ENCODE measurements at regions not wholly inside any gene's neighbourhood (a gene's known extent, or its start where the extent isn't known, plus 50 kb on each side); places are given as distances from the start of the nearest gene placed in this dataset.
"Not testable (repeated sequence)": the region's sequence is repeated elsewhere in the genome, so short reads cannot be mapped to it uniquely, and the experiment has no call there.

DNA sequence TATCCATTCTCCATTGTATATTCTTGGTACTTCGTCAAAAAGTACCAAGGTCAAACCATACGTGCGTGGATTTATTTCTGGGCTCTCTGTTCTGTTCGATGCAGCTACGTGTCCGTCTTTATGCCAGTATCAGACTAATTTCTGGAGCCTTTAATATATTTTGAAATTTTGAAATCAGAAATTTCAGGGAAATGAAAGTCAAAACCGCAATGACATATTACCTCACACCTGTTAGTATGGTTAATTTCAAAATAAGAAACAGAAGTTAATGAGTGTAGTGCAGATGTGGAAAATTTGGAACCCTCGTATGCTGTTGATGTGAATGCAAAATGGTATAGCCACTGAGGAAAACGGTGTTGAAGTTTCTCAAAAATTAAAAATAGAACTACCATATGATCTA, 156.1 kb upstream of the TRIB2 start:
- ChIA-PET POLR2A (interaction anchor here (1.7 kb wide), 1 partner anchor 17 kb away, joined by 11 read pairs; no protein-coding TSS in a partner anchor), CTCF (no interaction called here)
- ATAC-seq (ENCODE audit: low read depth), result peak; percentile 62
- intact Hi-C loops (cut with micrococcal nuclease), result loop anchor here (5.0 kb wide), 1 partner anchor 728 kb away; no protein-coding TSS in a partner anchor
- H3K4me3 Mint-ChIP-seq, result peak overlapping the region; percentile 19
- DNase-seq, result no peak
- H3K9me3 Mint-ChIP-seq, result no peaks in the 10 kb centered on the region
- H3K4me1 Mint-ChIP-seq, result peaks cover 27% of the 10 kb centered on the region
- H3K27ac Mint-ChIP-seq, result peak overlapping the region; percentile 25
- H3K27me3 Mint-ChIP-seq, result peaks cover 3% of the 10 kb centered on the region
- TF ChIP-seq, protein P1, sequence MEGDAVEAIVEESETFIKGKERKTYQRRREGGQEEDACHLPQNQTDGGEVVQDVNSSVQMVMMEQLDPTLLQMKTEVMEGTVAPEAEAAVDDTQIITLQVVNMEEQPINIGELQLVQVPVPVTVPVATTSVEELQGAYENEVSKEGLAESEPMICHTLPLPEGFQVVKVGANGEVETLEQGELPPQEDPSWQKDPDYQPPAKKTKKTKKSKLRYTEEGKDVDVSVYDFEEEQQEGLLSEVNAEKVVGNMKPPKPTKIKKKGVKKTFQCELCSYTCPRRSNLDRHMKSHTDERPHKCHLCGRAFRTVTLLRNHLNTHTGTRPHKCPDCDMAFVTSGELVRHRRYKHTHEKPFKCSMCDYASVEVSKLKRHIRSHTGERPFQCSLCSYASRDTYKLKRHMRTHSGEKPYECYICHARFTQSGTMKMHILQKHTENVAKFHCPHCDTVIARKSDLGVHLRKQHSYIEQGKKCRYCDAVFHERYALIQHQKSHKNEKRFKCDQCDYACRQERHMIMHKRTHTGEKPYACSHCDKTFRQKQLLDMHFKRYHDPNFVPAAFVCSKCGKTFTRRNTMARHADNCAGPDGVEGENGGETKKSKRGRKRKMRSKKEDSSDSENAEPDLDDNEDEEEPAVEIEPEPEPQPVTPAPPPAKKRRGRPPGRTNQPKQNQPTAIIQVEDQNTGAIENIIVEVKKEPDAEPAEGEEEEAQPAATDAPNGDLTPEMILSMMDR (IDR thresholded peaks at IDR 0.05), result no peak
- no peaks in the 10 kb centered on the region for H3K36me3 Mint-ChIP-seq (ENCODE audit: low read depth)

DNA sequence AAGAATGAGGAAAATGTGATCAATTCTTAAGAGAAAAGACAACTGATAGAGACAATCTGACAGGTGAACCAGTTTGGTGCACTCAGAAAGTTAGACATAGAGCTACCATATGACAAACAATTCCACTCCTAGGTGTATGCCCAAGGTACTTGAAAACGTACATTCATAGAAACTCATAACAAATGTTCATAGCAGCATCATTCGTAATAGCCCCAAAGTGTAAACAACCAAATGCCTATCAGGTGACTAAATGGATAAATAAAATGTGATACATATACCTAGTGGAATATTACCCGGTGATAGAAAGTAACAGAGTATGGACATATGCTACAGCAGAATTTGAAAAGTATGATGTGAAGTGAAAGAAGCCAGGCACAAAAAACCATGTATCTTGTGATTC, 149.3 kb upstream of the TRIB2 start:
- DNase-seq (no peak), ATAC-seq (ENCODE audit: low read depth) (no peak)
- TF ChIP-seq, protein P1 (IDR thresholded peaks at IDR 0.05), result no peak
- H3K9me3 Mint-ChIP-seq, result no peaks in the 10 kb centered on the region
- POLR2A ChIA-PET, result no interaction called here
- peaks cover 17% of the 10 kb centered on the region for H3K27me3 Mint-ChIP-seq
- H3K4me1 Mint-ChIP-seq, result peaks cover 18% of the 10 kb centered on the region
- intact Hi-C loops (cut with micrococcal nuclease), result no loop called here
- no peak overlapping the region for H3K4me3 Mint-ChIP-seq
- H3K27ac Mint-ChIP-seq, result no peak overlapping the region
- CTCF ChIA-PET, result no interaction called here
- H3K36me3 Mint-ChIP-seq (ENCODE audit: low read depth), result no peaks in the 10 kb centered on the region

DNA sequence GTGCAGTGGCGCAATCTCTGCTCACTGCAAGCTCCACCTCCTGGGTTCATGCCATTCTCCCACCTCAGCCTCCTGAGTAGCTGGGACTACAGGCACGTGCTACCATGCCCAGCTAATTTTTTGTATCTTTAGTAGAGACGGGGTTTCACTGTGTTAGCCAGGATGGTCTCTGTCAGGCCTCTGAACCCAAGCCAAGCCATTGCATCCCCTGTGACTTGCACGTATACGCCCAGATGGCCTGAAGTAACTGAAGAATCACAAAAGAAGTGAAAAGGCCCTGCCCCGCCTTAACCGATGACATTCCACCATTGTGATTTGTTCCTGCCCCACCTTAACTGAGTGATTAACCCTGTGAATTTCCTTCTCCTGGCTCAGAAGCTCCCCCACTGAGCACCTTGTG, 147.2 kb upstream of the TRIB2 start:
- DNase-seq; H3K27ac Mint-ChIP-seq; ATAC-seq (ENCODE audit: low read depth); H3K9me3 Mint-ChIP-seq; CTCF ChIA-PET; H3K36me3 Mint-ChIP-seq (ENCODE audit: low read depth); H3K4me3 Mint-ChIP-seq; POLR2A ChIA-PET; intact Hi-C loops (cut with micrococcal nuclease): not testable (repeated sequence)
- Mint-ChIP-seq H3K4me1 (peaks cover 17% of the 10 kb centered on the region), H3K27me3 (peaks cover 16% of the 10 kb centered on the region)

DNA sequence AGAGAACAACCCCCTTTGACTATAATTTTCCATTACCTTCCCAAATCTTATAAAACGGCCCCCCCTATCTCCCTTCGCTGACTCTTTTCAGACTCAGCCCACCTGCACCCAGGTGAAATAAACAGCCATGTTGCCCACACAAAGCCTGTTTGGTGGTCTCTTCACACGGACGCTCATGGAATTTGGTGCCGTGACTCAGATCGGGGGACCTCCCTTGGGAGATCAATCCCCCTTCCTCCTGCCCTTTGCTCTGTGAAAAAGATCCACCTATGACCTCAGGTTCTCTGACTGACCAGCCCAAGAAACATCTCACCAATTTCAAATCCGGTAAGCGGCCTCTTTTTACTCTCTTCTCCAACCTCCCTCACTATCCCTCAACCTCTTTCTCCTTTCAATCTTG, 146.8 kb upstream of the TRIB2 start:
- CTCF ChIA-PET; H3K4me3 Mint-ChIP-seq; intact Hi-C loops (cut with micrococcal nuclease); H3K9me3 Mint-ChIP-seq; POLR2A ChIA-PET; H3K27ac Mint-ChIP-seq; ATAC-seq (ENCODE audit: low read depth); DNase-seq; H3K36me3 Mint-ChIP-seq (ENCODE audit: low read depth): not testable (repeated sequence)
- H3K27me3 Mint-ChIP-seq, result peaks cover 13% of the 10 kb centered on the region
- peaks cover 15% of the 10 kb centered on the region for H3K4me1 Mint-ChIP-seq

DNA sequence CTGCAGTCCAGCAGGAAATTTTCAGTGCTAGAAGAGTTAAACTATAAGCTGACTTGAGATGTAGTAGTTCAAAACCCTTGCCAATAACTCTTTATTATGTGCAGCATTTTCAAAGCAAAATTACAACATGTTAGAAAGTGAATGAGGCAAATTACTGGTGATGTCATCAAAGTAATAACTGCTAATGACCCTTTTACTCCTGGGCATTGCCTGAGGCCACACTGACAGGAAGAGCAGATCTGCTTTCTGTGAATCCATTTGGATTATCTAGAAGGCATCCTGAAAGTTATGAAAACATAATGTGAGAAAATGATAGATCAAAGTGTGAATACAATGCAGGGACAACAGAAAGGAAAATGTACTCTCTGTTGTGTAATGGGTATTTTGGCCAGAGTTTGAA, 139.6 kb upstream of the TRIB2 start:
- Mint-ChIP-seq H3K36me3 (ENCODE audit: low read depth) (no peaks in the 10 kb centered on the region), H3K9me3 (no peaks in the 10 kb centered on the region), H3K4me3 (no peak overlapping the region), H3K27me3 (no peaks in the 10 kb centered on the region), H3K27ac (no peak overlapping the region), H3K4me1 (no peaks in the 10 kb centered on the region)
- TF ChIP-seq, protein P1 (IDR thresholded peaks at IDR 0.05), result no peak
- CTCF ChIA-PET, result no interaction called here
- POLR2A ChIA-PET, result no interaction called here
- DNase-seq (no peak), ATAC-seq (ENCODE audit: low read depth) (no peak)
- intact Hi-C loops (cut with micrococcal nuclease), result no loop called here

DNA sequence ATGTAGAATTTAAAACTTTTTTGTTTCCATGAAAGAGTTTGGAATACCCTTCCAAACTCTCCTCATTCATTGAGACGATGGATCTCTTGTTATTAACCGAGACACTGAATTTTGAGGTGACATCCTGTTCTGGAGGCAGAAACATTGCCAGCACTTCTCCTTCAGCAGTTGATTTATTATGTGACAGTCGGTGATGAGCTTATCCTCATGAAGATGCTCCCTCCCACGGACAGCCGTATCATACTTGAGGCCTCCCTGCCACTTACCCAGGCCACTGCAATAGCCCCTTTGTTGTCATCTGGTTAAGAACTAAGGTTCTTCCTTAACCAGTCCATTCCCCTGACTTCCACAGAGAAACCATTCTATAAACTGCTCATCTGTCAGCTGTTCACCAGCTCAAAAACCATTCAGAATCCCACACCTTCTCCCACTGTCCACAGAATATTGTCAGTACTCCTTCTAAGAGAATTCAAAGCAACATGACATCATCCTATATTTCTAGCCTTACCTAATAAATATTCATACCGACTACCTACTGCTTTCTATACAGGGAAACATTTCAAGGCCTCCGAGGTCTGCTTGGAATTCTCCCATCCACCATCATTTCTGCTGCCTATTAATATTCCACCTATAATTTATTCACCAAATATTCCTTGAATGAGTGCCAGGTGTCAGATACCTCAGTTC, 139.0 kb upstream of the TRIB2 start:
- no peaks in the 10 kb centered on the region for H3K9me3 Mint-ChIP-seq
- DNase-seq (no peak), ATAC-seq (ENCODE audit: low read depth) (no peak)
- H3K4me3 Mint-ChIP-seq, result no peak overlapping the region
- no peak overlapping the region for H3K27ac Mint-ChIP-seq
- POLR2A ChIA-PET, result no interaction called here
- H3K4me1 Mint-ChIP-seq, result no peaks in the 10 kb centered on the region
- TF ChIP-seq, protein P1 (IDR thresholded peaks at IDR 0.05), result no peak
- no peaks in the 10 kb centered on the region for H3K27me3 Mint-ChIP-seq
- CTCF ChIA-PET, result no interaction called here
- H3K36me3 Mint-ChIP-seq (ENCODE audit: low read depth), result no peaks in the 10 kb centered on the region
- intact Hi-C loops (cut with micrococcal nuclease), result no loop called here
